HG03378 (cell line): ENCODE measurements at regions not wholly inside any gene's neighbourhood (a gene's known extent, or its start where the extent isn't known, plus 50 kb on each side); places are given as distances from the start of the nearest gene placed in this dataset.
"Not testable (repeated sequence)": the region's sequence is repeated elsewhere in the genome, so short reads cannot be mapped to it uniquely, and the experiment has no call there.

Experiments
- ATAC-seq: cut with Tn5 transposase; IDR thresholded peaks from one replicate; pipeline ENCODE4 v1.9.1; 2021; ENCODE audit warnings: mild to moderate bottlenecking, moderate library complexity; ENCODE audit not compliant: unreplicated experiment

GRCh38 chr2:56952871-56953270, 769.1 kb downstream of the CCDC85A start:
- ATAC-seq = no peak

DNA sequence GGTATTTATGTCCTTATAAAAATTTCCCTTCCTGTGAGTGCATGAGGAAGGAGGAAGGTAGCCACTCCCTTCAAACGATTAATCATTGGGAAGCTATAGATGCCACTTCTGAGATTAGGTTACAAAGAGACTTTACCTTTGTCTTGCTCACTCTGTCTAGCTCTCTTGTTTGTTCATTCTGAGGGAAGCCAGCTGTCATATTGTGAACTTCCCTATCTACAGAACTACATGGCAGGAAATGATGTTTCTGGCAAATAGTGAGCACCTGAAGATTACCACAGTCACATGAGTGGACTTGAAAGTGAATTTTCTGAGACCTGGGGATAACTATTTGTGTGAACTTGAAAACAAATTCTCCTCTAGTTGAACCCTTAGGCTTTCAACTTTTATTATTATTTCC, 776.8 kb downstream of the CCDC85A start:
- no peak for ATAC-seq

DNA sequence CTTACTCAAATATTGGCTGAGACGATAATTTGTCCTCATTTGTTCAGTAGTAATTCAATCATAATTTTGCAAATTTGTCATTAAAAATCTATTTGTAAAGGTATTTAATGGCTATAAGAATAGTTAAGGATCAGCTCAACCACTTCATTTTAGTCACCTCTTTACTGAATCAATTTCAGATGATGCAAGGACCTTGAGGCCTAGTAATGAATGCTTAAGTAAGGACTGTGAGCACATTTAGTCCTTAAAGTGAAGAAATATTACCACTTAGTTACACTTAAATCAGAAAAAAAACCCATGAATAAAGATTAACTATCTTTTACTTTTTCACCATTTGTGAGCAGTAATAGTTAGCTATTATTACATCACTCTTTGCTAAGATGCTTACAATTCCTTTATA, 778.9 kb downstream of the CCDC85A start:
- no peak for ATAC-seq

- ATAC-seq = no peak
Measured at GRCh38 chr2:56969513-56969912, 785.7 kb downstream of the CCDC85A start.

DNA sequence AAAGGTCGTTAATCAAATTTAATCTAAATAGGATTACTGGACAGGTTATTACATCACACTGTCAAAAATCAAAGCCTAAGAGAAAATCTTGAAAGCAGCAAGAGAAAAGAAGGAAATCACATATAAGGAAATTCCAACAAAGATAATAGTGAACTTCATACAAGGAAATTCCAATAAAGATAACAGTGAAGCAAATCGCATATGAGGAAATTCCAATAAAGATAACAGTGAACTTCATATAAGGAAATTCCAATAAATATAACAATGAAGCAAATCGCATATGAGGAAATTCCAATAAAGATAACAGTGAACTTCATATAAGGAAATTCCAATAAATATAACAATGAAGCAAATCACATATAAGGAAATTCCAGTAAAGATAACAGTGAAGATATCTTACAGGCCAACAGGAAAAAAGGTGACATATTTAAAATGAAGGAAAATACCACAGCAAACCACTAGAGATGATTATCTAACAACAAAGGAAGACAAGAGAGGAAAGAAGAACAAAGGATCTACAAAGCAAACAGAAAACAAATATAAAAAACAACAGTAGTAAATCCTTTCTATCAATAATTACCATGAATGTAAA, 787.7 kb downstream of the CCDC85A start:
- no peak for ATAC-seq

- no peak for ATAC-seq
Measured at GRCh38 chr2:56981554-56981953, 797.8 kb downstream of the CCDC85A start.

DNA sequence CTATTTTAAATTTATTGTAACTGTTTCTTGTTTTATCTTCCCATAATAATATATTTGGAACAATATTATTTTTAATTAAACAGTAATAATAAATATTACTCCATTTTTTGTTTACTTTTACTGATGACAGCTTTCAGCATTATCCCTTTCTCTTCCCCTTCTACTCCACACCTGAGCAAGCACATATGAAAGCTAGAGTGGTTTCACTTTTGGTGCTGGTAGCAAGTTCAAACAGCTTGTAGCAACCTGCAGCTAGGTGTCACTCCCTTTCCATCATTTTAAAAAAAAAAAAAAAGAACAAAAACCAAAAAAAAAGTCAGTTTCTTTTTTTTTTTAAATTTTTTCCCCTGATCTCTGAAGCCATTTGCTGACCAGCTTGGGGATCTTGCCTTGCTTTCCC, 801.8 kb downstream of the CCDC85A start:
- no peak for ATAC-seq

DNA sequence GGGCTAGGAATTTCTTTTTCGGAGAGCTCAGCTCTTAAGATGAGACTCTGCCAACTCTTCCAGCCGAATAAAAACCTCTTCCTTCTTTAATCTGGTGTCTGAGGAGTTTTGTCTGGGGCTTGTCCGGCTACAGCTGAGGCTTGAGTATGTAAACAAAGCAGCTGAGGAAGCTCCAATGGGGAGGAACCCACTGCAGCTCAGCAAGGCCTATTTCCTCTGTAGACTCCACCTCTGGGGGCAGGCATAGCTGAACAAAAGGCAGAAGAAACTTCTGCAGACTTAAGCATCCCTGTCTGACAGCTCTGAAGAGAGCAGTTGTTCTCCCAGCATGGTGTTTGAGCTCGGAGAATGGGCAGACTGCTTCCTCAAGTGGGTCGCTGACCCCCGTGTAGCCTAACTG, 838.7 kb downstream of the CCDC85A start:
- ATAC-seq = no peak

GRCh38 chr2:57044931-57045635, 861.3 kb downstream of the CCDC85A start:
- no peak for ATAC-seq

DNA sequence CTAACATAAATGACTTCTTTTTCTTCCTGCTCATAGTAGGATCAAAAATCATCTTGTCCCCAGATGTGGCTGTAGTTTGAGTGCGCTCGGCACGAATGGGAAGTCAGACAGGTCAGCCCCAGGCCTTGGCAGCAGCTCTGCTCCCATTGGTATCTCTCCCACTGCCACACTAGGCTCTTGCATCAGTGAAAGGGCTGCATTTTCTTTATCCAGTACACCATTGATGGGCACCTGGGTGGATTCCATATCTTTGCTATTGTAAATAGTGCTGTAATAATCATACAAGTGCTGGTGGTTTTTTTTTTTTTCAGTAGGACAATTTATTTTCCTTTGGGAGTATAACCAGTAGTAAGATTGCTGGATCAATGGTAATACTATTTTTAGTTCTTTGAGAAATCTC, 865.5 kb downstream of the CCDC85A start:
- ATAC-seq = no peak

DNA sequence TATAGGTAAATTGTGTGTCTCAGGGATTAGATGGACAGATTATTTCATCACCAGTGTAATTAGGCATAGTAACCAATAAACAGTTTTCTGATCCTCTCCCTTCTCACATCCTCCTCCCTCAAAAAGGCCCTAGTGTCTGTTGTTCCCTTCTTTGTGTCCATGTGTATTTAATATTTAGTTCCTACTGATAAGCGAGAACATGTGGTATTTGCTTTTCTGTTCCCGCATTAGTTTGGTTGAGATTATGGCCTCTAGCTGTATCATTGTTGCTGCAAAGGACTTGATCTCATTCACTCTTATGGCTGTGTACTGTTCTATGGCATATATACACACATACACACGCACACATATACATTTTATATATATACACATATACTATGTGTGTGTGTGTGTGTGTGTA, 866.2 kb downstream of the CCDC85A start:
- no peak for ATAC-seq

DNA sequence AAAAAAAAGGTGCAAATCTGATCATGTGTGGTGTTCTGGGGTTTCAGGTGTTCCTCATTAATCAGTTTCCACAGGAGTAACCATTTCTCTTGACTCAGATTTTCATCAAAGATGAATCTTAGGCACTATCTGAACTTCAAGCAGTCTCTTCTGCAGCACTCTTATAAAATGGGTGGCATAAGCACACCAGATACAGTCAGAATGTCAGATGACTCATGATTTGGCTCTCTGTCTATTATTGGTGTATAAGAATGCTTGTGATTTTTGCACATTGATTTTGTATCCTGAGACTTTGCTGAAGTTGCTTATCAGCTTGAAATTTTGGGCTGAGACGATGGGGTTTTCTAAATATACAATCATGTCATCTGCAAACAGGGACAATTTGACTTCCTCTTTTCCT, 882.5 kb downstream of the CCDC85A start:
- ATAC-seq = not testable (repeated sequence)

DNA sequence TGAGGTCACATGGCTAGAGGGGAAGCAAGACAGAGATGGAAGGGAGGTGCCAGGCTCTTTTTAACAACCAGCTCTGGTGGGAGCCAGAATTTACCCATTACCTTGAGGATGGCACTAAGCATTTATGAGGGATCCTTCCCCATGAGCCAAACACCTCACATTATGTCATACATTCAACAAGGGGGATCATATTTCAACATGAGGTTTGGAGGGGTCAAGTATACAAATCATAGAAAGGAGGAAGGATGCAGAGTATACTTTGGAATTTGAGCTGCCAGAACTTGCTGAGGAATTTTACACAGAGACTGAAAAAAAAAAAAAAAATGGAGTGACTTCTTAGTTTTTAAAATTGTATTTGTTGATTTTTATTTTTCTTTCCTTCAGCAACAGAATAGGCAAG, 891.4 kb downstream of the CCDC85A start:
- ATAC-seq = no peak

DNA sequence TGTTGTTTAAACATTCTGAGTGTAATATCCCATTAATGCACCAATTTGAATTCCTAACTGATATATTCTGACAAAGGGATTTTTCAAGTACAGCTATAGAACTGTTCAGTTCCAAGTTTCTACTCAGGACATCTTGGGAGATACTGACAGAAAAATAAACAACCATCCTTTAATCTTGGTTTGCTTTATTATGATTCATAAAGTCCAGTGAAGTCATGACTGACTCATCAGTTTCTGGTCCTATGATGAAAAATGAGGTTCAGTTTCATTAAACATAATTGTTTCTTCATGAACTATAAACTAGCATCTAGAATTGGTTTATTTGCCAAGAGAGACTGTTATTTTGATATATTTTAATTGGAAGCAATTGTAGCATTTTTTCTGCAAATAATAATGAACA, 896.2 kb downstream of the CCDC85A start:
- no peak for ATAC-seq

DNA sequence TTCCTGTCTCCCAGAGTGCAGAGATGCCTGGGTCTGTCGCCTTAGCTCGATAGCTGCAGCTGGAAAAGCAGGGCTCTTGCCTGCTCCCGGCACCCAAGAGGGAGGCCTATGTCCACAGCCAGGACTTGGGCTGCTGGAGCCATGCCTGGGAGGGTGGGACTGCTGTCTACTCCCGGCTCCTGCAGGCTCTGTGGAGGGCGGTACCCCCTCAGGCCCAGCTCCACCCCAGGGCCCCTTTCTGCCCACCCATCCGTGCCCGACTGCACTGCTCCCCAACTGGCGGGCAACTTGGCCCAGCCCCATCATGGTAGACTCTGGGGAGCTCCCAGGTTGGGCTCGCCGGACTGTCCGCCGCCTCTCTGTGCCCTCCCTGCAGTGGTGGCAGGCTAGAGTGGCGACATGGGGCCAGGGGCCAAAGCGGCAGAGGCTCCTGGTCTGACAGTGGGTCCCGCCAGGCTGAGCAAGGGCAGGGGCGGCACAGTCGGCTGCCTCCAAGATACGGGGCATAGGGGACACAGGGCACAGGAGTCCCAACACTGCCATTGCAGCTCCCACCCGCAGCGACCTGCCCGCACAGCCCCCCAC, 901.0 kb downstream of the CCDC85A start:
- no peak for ATAC-seq

- ATAC-seq = no peak
Measured at GRCh38 chr2:57093020-57093419, 909.2 kb downstream of the CCDC85A start.

- ATAC-seq = no peak
Measured at GRCh38 chr2:57097855-57098254, 914.1 kb downstream of the CCDC85A start.

DNA sequence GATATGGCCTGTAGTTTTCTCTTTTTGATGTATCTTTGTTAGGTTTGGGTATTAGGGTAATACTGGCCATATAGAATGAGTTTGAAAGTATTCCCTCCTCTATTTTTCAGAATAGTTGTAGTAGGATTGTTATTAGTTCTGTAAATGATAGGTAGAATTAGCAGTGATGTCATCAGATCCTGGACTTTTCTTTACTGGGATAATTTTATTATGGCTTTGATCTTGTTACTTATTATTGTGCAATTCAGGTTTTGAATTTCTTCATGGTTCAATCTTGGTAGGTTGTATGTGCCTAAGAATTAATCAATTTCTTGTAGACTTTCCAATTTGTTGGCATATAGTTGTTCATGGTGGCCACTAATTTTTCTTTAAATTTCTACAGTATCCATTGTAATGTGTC, 916.6 kb downstream of the CCDC85A start:
- no peak for ATAC-seq

GRCh38 chr2:57105694-57106093, 921.9 kb downstream of the CCDC85A start:
- ATAC-seq = no peak

DNA sequence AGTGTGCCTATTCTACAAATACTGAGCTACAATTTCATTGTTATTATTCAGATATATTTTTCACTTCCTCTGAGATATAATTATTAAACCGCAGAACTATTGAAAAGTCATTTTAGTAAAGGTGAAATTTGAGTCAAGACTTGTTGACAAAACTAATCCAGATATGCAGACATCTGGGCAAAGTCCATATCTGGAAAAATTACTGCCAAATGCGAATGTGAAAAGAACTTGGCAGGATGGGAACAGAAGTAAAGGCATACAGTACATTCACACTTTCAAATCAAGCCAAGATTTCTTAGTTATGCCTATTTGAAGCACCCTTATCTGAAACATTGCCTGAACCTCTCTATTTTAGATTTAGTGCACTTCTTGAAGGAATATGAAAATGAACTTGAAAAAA, 923.6 kb downstream of the CCDC85A start:
- no peak for ATAC-seq

DNA sequence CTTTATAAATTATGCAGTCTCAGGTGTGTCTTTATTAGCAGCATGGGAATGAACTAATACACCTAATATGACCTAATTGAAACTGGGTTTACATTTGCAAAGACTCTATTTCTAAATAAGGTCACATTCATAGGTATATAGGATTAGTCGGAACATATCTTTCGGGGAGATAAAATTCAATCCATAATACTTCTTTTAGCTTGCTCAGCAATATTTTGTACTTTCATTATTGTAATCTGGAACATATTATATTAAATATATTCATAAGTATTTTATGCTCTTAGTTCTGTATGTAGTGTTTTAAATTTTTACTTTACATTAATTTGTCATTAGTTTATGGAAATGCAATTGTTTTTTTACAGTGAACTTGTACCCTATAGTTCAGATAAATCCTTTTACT, 927.7 kb downstream of the CCDC85A start:
- no peak for ATAC-seq

DNA sequence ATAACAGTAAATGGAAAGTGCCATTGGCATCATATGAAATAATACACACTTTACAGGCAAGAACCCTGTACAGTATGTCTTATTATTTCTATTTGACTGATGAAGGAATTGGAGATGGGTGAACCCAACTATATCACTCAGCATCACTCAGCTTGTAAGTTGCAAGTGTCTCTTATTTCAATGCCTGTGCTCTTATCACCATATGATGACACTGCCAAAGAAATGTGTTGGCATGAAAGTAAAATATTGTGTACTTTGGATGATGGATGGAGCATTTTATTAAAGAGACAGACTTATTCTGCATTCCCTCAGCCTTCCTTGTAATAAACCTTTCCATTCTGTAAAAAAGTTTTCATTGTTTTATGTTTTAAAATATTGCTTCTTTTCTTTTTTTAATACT, 927.5 kb upstream of the VRK2 start:
- ATAC-seq = no peak

GRCh38 chr2:57126410-57126809, 920.2 kb upstream of the VRK2 start:
- ATAC-seq = no peak
